ENCODE measurements at regions not wholly inside any gene's neighbourhood (a gene's known extent, or its start where the extent isn't known, plus 50 kb on each side); places are given as distances from the start of the nearest gene placed in this dataset.
"Not testable (repeated sequence)": the region's sequence is repeated elsewhere in the genome, so short reads cannot be mapped to it uniquely, and the experiment has no call there.

DNA sequence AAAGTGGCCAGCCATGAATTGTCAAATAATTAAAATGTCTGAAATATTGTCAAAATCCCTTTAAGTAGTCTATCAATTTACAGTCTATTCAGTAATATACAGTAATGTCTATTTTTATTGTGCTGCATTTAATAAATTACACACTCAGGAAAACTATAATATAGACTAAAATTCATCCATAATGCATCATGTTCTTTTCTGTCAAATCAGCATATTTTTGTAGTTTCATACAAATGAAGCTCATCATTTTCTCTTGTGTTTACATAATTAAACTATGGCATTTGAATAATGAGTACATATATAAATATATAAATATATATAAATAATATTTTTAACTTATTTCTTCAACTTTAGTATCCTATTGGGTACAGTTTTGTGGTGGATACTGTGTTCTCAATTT, 868.7 kb upstream of the CHORDC1 start:
- DNase-seq, result no peak

GRCh38 chr11:91086028-91086427, 863.2 kb upstream of the CHORDC1 start:
- no peak for DNase-seq

DNA sequence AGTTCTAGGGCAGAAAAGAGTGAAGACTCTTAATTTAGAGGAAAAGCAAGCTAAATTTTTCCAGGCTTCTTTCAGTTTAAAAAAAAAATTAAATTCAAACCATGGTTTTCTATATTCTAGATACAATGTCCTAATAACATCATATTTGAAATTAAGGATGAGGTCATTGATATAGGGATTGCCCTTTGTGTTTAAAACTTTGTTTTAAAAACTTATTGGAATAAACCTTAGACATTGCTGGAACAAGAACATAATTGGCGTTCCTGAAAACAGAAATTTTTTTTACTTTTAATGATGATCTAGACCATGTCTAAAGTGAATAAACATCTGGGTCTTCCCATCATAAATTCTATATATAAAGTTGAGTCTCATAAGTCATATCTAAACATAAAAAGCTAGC, 859.4 kb upstream of the CHORDC1 start:
- no peak for DNase-seq

DNA sequence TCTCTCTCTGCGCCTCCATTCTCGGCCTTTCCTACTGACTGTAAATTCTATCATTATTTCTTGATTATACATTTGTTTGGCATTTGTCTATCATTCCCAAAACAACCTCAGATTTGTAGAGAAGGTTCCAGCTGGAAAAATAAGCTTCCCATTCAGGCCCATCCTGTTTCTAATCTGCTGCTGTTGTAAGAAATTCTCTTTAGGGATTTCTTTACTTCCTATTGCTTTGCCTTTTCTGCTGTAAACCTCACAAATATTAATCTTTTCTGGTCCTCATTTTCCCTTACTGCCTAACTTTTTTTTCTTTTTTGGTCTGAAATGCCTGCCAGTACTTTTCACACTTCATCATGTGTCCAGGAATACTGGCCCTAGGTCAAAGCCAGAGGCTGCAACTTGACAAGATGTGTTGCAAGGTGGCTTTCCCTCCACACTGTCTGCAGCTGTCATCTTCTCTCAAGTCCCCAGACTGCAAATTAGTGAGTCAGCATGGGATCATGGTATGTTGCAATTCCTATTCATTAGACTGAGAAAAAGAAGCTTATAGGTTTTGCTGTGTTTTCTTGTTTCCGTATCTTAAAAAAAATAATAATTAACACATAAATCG, 858.7 kb upstream of the CHORDC1 start:
- DNase-seq, result no peak

DNA sequence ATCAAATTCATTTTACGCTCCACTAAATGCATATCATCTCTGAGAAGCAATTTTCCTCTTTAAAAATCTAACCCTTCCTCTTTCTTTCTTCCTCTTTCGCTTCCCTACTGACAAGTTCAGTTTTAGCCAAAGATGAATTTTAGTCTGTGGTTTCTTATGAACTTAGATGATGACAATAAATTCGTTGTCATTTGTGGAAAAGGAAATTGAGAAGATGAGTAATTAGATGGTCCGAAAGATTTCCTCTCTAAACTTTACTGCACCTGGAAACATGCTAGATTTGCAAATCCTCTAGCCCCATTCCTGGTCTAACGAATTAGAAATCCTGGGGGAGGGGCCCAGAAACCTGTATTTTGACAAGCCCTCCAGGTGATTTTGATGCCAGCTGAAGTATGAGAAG, 855.4 kb upstream of the CHORDC1 start:
- DNase-seq, result no peak

GRCh38 chr11:91075032-91075695, 852.3 kb upstream of the CHORDC1 start:
- no peak for DNase-seq

- DNase-seq, result no peak
Measured at GRCh38 chr11:91067666-91068065, 844.8 kb upstream of the CHORDC1 start.

DNA sequence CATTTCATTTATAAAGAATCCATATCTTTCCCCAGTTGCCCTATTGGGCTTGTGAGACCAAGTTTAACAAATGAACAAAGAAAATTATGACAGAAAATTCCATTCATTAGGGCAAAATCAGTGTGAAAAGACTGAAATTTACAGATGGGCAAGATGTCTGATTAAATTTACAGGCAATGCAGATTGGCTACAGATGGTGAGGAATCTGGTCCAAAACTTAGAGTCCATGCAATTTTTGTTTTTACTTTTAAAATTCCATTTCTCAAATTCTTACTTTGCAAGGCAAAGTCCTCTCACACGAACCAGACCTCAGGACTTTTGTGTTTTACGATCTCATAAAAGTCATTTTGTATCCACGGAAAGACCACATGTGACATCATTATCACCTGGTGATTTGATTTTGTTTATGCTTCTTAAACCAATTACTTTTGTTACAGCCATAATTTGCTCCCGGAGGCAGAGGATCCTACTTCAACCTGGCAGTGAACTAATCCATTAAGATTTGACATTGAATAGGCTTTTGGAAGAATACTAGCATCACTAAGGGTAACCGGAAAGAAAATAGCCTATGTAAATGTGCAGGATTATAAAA, 843.7 kb upstream of the CHORDC1 start:
- no peak for DNase-seq

GRCh38 chr11:91063399-91063798, 840.5 kb upstream of the CHORDC1 start:
- DNase-seq, result not testable (repeated sequence)

GRCh38 chr11:91047882-91048281, 825.0 kb upstream of the CHORDC1 start:
- DNase-seq, result no peak

GRCh38 chr11:91046261-91046660, 823.4 kb upstream of the CHORDC1 start:
- DNase-seq, result no peak

GRCh38 chr11:91041626-91042025, 818.8 kb upstream of the CHORDC1 start:
- no peak for DNase-seq

GRCh38 chr11:91023731-91024130, 800.9 kb upstream of the CHORDC1 start:
- no peak for DNase-seq

GRCh38 chr11:91011503-91011902, 788.7 kb upstream of the CHORDC1 start:
- no peak for DNase-seq

DNA sequence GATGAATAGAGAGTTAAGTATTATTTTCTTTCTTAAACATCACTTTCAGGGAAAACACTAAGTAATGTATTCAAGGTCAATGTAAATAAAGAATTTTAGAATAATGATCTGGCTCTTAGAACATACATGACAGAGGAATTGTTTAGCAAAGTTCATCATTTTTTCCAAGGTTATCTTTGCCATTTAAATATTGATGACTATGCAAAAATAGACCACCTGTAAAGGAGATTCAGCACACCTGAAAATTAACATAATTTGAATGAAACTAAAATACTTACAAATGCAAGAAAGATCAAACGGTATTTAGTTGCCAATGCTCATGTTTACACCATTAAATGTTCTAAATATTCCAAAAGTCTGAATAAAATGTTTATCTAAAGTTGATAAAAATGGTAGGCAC, 782.6 kb upstream of the CHORDC1 start:
- no peak for DNase-seq

DNA sequence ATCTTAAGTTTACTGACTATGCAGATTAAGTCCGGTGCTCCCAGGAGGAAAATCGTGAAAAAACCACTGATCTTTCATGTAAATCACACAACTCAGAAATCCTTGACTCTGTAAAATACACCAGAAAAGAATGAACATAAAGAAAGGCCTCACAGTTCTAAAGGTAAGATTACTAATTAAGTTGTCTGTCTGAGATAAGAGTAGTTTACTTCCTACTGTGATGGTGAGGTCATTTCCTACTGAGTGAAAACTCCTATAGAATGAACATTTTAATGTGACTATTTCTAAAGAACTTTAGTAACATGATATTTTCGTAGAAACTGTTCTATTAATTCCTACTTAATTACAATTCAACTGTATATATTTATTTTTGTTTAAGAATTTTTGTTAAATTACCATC, 774.4 kb upstream of the CHORDC1 start:
- DNase-seq, result no peak

- not testable (repeated sequence) for DNase-seq
Measured at GRCh38 chr11:90972159-90972558, 749.3 kb upstream of the CHORDC1 start.

DNA sequence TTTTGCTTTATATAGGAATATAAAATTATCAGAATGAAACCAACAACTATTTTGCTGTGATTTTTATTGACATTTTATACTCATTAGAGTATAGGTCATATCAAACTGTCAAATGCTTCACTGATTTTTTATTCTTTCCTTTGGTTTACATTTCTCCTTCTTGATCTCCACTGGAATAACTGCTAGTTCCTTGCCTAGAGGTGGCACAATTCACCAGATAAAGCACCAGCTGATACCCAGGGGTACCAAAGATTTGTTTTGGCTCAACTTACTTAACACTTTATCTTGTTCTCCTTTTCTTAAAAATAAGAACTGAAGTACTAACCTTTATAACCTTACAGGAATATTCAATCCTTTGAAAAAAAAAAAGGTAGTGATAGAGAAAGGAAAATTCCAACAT, 725.1 kb upstream of the CHORDC1 start:
- no peak for DNase-seq

- no peak for DNase-seq
Measured at GRCh38 chr11:90930252-90930651, 707.4 kb upstream of the CHORDC1 start.

- no peak for DNase-seq
Measured at GRCh38 chr11:90919332-90919731, 696.5 kb upstream of the CHORDC1 start.

DNA sequence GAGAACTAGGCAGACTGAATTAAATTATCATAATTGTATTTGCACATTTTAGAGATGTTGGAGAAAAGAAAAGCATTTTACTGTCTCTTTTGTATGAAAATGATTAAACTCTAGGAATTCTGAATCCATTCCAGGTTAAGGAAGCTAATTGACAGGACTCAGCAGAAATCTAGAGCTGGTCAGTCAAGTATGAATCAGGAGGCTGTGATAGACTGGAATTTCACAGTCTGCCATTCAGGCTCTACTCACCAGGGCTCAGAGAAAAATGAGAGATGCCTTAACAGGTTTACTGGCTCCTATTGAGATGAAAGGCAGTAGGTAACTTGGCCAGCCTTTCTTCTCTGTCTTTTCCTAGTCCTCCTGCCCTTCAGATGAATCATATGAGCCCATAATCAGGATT, 693.9 kb upstream of the CHORDC1 start:
- DNase-seq, result no peak

GRCh38 chr11:90913131-90913668, 690.4 kb upstream of the CHORDC1 start:
- DNase-seq, result no peak

- DNase-seq, result no peak
Measured at GRCh38 chr11:90912631-90913030, 689.8 kb upstream of the CHORDC1 start.

- DNase-seq, result no peak
Measured at GRCh38 chr11:90911192-90911591, 688.3 kb upstream of the CHORDC1 start.
